Smooth muscle cell of the brain vasculature (primary cell): ENCODE measurements at regions not wholly inside any gene's neighbourhood (a gene's known extent, or its start where the extent isn't known, plus 50 kb on each side); places are given as distances from the start of the nearest gene placed in this dataset.

ENCODE experiments used
- DNase-seq: peaks from one replicate; pipeline ENCODE4 v3.0.0-alpha.2; 2012; ENCODE audit warnings: low read depth, low spot score

GRCh38 chr9:12516573-12516972 is 176.6 kb upstream of the TYRP1 start:
- no peak for DNase-seq

- DNase-seq: no peak
Observed at GRCh38 chr9:12538842-12539579, 154.2 kb upstream of the TYRP1 start.

- no peak for DNase-seq
Observed at GRCh38 chr9:12539580-12539975, 153.6 kb upstream of the TYRP1 start.

GRCh38 chr9:12544700-12545099 is 148.5 kb upstream of the TYRP1 start:
- DNase-seq: no peak

- DNase-seq: no peak
Observed at GRCh38 chr9:12554636-12555035, 138.5 kb upstream of the TYRP1 start.

- no peak for DNase-seq
Observed at GRCh38 chr9:12566404-12567090, 126.6 kb upstream of the TYRP1 start.

- no peak for DNase-seq
Observed at GRCh38 chr9:12584656-12585522, 108.3 kb upstream of the TYRP1 start.

GRCh38 chr9:12595400-12595799 is 97.8 kb upstream of the TYRP1 start:
- no peak for DNase-seq

- no peak for DNase-seq
Observed at GRCh38 chr9:12604164-12604821, 88.9 kb upstream of the TYRP1 start.

GRCh38 chr9:12612211-12612770 is 80.9 kb upstream of the TYRP1 start:
- no peak for DNase-seq

- DNase-seq: no peak
Observed at GRCh38 chr9:12613071-12613470, 80.1 kb upstream of the TYRP1 start.

- DNase-seq: no peak
Observed at GRCh38 chr9:12614488-12614887, 78.7 kb upstream of the TYRP1 start.

GRCh38 chr9:12618956-12619355 is 74.2 kb upstream of the TYRP1 start:
- DNase-seq: no peak

GRCh38 chr9:12625844-12626243 is 67.3 kb upstream of the TYRP1 start:
- DNase-seq: no peak

- DNase-seq: no peak
Observed at GRCh38 chr9:12627096-12627495, 66.1 kb upstream of the TYRP1 start.

- DNase-seq: no peak
Observed at GRCh38 chr9:12628546-12628945, 64.6 kb upstream of the TYRP1 start.

GRCh38 chr9:12629067-12629466 is 64.1 kb upstream of the TYRP1 start:
- DNase-seq: no peak

- DNase-seq: no peak
Observed at GRCh38 chr9:12631866-12632265, 61.3 kb upstream of the TYRP1 start.

GRCh38 chr9:12633016-12633765 is 60.0 kb upstream of the TYRP1 start:
- no peak for DNase-seq

GRCh38 chr9:12640016-12640587 is 53.1 kb upstream of the TYRP1 start:
- peak; percentile 1 for DNase-seq
